Dedifferentiated amniotic fluid mesenchymal stem cell (primary cell): ENCODE measurements at regions not wholly inside any gene's neighbourhood (a gene's known extent, or its start where the extent isn't known, plus 50 kb on each side); places are given as distances from the start of the nearest gene placed in this dataset.
A peak's percentile ranks its signal among the peaks of the same experiment; 100 is the strongest.

Source experiments
- DNase-seq: peaks from one replicate; pipeline ENCODE4 v3.0.0-alpha.2; 2016; ENCODE audit errors: extremely low spot score

DNA sequence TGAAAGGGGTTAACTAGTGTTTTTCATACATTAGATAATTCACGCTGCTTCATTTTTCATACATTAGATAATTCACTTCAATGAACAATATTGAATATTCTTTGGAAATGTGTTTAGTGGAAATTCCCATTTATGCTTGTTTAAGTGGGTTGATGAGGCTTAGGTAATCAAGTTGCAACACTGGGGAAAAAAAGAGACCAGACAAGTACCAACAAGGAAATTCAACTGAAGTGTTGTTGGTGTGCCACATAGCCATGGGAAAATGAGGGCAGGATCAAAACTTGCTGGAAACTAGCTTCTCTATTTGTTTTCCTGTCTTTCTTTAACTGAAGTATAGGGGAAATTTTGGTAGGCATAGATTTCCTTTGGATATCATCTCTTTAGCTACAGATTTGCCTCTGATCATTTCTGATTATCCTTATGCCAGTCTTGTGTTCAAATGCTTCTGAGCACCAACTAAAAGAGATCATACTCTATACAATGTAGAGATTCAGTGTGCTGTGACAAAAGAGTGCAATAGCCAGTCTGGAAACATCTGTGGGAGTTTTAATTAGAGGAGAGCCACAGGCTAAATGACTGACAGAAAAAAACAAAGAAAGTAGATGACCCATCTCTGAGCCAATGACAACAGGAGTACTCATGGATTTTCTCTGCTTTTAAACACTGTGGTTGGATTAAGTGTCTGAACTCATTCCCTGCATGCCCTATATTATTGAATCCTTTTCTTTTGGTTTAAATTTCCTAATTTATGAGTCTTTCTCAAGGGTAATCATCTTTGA lies 67.6 kb upstream of the CTSC start:
- DNase-seq, result no peak

DNA sequence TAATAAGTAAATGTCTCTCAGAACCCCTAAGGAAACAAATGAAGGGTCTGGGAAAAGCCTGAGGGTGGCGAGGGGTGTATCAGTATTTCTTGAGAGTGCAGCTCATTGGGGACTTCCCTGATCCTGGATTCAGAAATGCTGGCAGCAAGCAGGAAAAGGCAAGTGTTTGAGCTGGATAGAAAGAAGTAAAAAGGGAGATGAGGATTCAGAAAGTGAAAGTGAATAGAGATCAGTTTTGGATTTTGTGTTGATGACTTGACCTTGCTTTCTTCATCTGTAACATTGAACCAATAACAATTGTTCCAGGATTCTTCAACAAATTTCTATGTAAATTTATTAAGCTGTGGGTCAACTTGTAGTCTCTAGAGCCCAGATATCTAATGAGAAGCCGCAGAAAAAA lies 66.9 kb upstream of the CTSC start:
- DNase-seq, result no peak

DNA sequence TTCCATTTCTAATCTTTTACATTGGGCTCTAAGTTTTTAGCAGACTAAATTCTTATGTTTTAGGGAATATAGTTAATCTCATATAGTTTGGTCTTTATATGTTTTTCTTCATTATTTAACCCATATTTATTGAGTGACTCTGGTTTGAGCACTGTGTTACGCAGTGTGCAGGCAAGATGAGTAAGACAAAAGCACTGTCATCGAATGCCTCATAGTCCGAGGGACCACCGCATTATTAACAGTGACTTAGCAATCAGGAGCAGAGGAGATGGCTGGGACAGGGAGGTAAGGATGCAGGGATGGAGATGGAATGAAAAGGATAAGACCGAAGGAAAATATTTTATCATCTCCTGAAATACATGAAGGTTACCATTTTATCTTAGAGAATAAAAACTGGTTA lies 65.2 kb upstream of the CTSC start:
- no peak for DNase-seq

DNA sequence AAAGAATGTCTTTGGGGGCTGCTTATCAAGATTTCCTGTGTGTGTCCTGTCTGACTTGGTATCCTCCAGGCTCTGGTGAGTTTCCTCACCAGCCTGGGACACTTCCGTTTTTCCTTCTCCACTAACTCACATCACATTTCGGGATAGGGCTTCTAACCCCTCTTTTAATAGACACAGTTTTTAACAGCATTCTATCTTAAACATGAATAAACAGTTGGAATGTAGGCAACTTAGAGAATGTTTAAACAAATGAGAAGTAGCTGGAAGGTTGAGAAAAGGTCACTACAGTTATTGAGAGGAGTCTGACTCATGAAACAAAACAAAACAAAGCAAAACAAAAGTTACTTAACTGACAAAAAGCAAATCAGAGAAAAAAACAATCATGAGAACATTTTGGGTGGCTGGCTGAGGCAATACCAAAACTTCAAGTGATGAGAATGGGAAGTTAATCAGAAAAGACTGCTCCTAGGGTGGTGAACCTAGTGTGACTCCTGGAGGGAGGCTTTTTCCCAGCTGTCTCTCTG lies 64.7 kb upstream of the CTSC start:
- peak; percentile 72 for DNase-seq

DNA sequence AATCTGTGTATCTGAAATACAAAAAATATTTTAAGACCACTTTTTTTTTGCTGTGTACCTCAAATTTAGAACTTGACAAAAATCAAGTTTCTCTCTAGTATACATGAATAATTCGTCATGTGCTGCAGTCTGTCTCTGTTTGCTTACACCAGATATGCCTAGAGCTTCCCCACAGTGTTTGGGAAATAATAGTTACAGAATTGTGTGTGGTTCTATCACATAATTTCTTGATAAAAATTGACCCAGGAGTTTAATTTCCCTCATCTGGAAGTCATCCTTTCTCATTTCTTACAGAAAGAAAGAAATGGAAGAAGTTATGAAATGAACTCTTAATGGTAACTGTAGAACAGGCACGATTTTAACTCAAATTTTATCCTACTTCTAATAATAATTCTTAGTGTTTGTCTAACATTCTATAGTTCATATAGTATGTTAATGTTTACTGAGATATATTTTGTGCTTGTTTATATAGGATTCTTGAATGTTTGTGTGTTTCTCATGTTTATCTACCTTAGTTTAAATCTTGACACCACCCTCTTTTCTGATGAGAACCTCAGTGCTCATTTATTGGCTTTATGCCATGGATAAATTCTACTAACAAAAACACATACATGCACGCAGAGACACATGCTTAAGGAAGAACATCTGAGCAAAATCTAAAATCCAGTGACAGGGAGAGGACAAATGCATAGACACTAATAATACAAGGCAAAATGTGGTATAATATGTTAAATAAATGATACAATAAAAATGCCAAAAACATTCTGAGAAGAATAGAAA lies 61.4 kb upstream of the CTSC start:
- no peak for DNase-seq

DNA sequence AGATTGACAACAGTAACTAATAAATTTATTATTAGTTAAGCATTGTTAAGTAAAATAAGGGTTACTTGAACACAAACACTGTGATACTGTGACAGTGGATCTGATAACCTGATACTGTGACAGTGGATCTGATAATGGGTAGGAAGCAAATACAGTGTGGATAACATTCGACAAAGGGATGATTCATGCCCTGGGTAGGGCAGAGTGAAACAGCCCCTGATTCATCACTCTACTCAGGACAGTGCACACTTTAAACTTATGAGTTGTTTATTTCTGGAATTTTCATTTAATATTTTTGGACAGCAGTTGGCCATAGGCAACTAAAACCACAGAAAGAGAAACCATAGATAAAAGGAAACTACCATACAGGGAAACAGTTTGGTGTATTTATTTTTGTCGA lies 60.8 kb upstream of the CTSC start:
- DNase-seq, result peak; percentile 16

DNA sequence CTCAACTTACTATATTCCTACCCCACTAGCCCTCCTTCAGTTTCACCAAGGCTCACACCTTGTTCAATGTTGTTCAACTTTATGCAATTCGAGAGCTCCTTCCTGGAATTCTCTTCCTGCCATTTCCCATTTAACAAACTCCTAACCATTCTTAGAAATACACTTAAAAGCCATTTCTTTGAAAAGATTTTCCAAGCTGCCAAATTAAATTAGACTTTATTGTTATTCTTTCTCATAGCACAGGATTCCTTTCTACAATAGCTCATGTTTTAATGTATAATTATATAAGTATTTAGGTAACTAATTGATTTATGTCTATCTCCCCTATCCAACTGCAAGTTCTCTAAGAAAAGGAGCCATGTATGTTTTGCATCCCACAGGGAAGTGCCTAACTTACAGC lies 52.7 kb upstream of the CTSC start:
- no peak for DNase-seq

DNA sequence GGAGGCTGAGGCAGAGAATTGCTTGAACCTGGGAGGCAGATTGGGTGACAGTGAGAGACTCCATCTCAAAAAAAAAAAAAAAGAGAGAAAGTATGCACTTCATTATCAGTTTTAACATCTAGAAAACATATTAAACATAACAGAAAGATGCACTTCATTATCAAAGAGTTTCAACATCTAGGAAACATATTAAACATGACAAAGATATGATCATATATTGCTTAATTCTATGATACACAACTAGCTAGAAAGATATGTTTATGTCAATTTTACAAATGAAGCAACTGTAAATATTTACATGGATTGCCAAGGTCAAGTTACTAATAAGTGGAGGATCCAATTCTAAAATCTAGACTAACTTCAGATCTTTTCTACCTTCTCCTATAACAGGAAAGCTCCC lies 50.4 kb upstream of the CTSC start:
- no peak for DNase-seq
